ENCODE measurements at regions not wholly inside any gene's neighbourhood (a gene's known extent, or its start where the extent isn't known, plus 50 kb on each side); places are given as distances from the start of the nearest gene placed in this dataset.

DNA sequence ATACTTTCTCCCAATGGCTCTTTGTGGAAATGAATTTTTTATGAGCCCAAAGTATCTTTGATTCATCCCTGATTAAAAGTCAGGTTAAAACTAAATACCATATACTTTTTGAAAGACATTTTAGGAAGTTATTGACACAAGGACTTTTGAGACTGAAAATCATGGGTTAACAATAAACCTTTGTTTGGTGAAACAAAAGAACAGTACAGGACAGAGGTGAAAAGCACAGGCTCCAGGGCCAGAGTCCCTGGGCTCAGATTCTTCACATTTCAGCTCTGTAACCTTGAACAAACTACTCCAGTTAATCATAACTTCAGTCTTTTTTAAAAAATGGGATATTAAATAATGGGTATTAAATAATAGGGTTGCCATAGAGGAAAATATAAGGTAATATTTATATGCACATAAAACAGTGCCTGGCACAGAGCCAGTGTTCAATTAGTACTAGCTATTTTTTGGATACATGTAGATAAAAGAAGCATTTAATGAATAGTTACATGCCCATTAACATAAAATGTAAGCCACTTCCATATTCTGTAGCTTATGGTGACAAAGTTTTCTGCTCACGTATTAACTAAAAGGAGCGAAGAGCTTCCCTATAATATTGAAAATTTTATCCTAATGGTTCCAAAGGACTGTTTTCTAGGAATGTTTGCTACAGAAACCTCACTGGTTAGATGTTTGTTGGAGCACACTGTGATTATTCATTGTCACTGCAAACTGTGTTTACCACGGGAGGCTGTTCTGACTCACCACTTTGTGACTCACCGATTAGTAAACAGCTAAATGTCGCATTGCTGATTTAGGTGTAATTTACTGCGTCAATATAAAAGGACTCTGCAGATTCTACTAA is 255.4 kb downstream of the DAD1 start:
- DNase-seq, result no peak

- no peak for DNase-seq
These were observed 256.2 kb downstream of the DAD1 start for GRCh38 chr14:22332686-22333421.

GRCh38 chr14:22329371-22329770 is 259.7 kb downstream of the DAD1 start:
- DNase-seq, result no peak

DNA sequence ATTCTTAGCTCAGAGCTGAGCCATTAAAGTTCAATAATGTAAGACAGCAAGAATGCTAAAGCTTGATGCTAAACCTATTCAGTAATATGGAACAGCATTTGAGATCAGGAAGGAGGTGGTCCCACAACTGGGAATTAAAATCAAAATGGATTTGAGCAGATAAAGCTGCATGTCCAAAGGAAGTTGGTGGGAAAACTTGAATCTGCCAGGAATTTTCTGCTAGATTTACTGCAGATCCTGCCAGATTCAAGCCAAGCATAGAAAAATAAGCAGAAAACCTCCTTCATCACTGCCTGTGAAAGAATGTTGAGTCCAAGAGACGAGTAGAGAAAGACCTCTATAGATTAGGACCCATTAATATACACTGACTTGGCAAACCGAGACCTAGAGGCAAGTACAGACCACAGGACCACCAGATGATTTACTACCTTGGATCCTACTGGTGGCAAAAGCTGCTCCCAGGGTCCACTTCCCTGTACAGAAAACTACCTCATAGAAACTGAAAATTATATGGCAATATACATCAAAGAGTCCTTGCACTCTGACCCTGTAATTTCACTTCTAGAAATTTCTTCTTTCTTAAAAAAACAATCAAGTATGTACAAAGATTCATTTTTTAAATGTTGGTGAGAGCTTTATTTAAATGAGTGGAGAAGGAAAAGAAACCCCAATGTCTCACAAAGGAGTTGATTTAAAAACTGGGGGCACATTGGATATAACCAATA is 263.2 kb downstream of the DAD1 start:
- no peak for DNase-seq

DNA sequence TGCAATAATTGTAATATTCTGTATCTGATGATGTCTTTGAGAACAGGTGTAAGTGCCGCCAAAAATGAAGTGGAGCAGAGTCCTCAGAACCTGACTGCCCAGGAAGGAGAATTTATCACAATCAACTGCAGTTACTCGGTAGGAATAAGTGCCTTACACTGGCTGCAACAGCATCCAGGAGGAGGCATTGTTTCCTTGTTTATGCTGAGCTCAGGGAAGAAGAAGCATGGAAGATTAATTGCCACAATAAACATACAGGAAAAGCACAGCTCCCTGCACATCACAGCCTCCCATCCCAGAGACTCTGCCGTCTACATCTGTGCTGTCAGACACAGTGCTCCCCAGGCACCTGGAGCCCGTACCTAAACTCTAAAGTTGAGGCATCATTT is 268.7 kb downstream of the DAD1 start:
- DNase-seq, result no peak

GRCh38 chr14:22319526-22320361 is 269.3 kb downstream of the DAD1 start:
- peak; percentile 5 for DNase-seq

DNA sequence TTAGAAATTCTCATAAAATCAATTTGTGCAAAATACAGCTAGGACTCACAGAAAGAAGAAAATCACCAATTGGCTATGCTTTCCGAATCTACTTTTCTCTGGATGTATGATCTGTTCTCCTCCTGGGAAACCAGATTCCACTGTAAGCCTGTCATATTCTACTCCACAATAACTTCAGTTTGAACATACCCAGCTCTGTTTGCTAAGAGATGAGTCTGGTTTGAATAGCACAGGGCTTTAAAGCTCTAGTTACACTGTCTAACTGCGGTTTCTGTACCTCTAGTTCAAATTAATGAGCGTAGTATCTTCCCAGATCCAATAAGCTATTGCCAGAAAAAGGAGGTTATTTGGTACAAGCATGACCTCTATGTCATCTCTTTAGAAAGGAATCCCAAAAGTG is 270.1 kb downstream of the DAD1 start:
- no peak for DNase-seq

DNA sequence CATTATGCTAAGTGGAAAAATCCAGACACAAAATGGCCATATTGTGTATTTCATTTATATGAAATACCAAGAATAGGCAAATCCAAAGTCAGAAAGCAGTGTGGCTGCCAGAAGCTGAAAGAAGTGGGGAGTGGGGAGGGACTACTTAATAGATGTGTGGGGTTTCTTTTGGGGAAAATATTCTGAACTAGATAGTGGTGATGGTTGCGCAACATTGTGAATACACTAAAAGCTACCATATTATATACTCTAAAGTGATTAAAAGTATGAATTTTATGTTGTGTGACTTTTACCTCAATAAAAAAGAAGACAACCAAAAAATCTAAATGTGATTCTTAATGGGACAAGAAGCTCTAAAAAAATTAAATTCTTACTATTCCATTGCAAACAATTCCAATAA is 272.6 kb downstream of the DAD1 start:
- DNase-seq, result no peak

DNA sequence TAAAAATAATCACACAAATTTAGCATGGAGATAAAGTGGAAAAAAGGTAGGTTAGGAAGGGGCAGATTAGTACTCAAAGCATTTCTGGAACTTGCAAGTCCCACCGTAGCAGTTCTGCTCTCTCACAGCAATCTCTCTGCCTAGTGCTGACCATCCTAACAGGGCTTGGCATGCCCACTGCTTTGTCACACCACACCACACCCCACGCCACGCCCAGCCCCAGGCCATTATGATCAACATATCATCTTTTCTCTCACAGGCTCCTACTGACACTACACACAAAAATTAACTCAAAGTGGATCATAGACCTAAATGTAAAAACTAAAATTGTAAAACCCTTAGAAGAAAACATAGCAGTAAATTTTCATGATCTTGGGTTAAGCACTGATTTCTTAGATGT is 273.7 kb downstream of the DAD1 start:
- no peak for DNase-seq

DNA sequence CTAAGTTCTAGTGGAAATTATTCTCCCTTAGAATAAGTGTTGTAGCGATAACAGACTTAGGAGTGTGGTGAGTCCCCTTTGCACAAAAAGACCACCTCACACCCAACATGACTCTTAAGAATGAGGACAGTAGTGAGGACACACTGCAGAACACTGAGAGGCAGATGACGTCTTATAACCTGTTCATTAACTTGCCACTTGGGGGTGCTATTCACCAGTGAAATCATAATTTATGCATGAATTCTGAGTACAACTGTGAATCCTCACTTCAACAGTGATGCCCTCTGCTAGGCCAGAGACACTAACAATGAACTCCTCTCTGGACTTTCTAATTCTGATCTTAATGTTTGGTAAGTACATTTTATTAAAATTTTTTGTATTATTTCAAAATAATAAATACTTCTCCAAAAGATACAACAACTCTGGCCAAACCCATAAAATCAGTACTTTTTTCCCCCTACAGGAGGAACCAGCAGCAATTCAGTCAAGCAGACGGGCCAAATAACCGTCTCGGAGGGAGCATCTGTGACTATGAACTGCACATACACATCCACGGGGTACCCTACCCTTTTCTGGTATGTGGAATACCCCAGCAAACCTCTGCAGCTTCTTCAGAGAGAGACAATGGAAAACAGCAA is 274.7 kb downstream of the DAD1 start:
- no peak for DNase-seq

DNA sequence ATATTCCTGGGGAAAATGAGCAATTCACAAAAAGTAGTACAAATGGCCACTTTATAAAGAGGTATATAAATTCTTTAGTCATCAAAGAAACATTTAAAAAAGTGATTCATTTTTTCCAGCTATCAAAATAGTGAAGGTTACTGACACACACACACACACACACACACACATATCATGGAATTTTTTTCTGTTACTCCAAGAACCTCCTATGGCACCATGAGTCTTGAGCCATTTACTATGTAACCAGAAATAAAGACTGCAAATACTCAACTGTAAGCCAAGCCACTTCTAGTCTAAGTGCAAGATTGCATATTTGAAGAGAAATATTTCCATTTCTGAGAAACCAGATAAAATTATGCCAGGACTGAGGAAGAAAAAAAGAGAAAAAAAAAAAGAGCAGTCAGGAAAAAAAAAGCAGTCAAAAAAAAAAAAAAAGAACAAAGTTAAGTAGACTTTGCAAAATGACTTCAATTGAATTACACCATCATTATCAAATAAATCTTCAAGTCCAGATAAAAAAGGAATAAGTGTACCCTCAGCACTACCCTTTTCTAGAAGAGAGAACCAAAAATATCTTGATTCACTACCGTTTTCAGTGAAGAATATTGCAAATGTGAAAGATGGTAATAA is 275.7 kb downstream of the DAD1 start:
- DNase-seq, result no peak

- DNase-seq, result no peak
These were observed 277.4 kb downstream of the DAD1 start for GRCh38 chr14:22311636-22312035.

GRCh38 chr14:22305607-22306006 is 283.4 kb downstream of the DAD1 start:
- DNase-seq, result no peak

GRCh38 chr14:22304326-22304725 is 284.7 kb downstream of the DAD1 start:
- no peak for DNase-seq

DNA sequence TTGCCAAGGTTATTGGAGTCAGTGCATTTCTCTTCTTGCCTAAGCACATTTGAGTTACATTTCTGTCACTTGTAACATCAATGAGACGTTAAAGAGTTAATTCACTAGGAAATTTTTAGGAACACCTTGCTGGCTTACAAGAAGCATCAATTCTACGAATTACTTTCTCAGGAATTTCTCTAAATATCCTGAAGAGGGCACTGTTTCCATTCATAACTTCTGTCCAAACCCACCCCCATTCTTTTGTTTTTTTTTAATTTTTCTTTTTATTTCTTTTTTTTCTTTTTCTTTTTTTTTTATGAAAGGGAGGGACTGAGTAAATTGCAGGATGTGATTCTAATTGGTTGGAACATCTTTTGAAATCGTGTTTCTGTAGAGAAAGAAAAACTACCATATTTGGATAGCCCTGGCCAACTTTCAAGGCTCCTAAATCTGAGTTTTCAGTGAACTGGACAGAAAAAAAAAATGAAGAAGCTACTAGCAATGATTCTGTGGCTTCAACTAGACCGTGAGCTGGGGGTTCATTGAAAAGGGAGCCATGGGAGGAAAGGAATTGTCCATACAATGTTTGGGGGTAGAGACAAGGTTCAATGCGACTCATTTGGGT is 285.3 kb downstream of the DAD1 start:
- DNase-seq, result no peak

GRCh38 chr14:22300646-22301045 is 288.4 kb downstream of the DAD1 start:
- DNase-seq, result no peak

GRCh38 chr14:22297376-22297775 is 291.6 kb downstream of the DAD1 start:
- no peak for DNase-seq

DNA sequence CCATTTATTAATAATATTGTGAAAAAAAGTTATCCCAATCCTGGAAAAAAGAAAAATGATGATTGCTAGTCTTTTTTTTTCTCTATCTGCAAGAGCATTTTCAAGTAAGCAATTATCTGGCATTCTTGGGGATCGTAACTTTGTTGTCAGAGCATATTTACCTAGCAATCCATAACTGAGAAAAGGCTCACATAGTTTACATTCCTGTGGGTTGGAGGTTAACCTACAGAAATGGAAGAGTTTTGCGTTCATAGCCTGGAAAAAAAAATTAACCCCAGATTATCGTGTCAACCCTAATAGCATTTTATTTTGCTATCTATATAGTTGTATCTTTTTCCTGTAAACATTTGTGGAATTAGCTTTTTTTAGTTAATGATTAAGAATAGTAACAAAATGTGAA is 292.3 kb downstream of the DAD1 start:
- DNase-seq, result no peak

GRCh38 chr14:22296088-22296487 is 292.9 kb downstream of the DAD1 start:
- DNase-seq, result no peak

- no peak for DNase-seq
These were observed 297.6 kb downstream of the DAD1 start for GRCh38 chr14:22291406-22291805.

DNA sequence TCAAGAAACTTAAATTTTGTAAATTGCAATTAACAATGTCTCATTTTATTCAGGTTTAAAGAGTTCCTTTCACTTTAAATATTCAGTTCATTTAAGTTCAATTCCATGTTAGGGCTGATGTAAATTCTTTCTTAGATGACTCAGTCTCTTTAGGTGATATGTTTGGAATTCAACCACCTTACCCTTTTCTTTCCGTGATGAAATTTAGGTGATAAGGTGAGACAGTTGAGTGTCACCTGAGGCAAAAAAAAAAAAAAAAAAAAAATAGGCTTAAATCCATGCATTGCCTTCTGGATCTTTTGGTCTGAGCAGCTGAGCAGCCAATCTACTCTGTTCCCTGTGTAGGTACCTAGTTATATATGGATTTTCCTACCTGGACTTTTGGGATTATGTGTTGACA is 299.5 kb downstream of the DAD1 start:
- DNase-seq, result no peak

All from stimulated activated CD4-positive, alpha-beta T cell treated with anti-CD3 and anti-CD28 coated beads, Interleukin-4, amount 100 ng/mL, for 24 hours (primary cell).